Breast epithelium (tissue), 4 donors: ENCODE measurements at regions not wholly inside any gene's neighbourhood (a gene's known extent, or its start where the extent isn't known, plus 50 kb on each side); places are given as distances from the start of the nearest gene placed in this dataset.
A peak's percentile ranks its signal among the peaks of the same experiment; 100 is the strongest.

Experiments
- DNase-seq, 2 donors: peaks; one replicate each; pipeline ENCODE4 v3.0.0-alpha.2; 2019; ENCODE audit warnings: low spot score in 2 of 2
- H3K27ac ChIP-seq, 2 donors: fragments of 200-600 bp; sonication (generic) in 1 of 2; one replicate each; pipeline ENCODE4 v1.5.1; 2016 to 2019; ENCODE audit warnings: mild to moderate bottlenecking in 1 of 2
- H3K27me3 ChIP-seq, 2 donors: fragments of 200-600 bp; sonication (generic) in 1 of 2; one replicate each; pipeline versions ENCODE4 v1.5.1 to v1.6.0; 2017 to 2019; ENCODE audit warnings: control low read depth in 1 of 2, mild to moderate bottlenecking in 1 of 2
- H3K36me3 ChIP-seq: fragments of 200-600 bp; one replicate; pipeline ENCODE4 v1.5.1; 2019
- H3K4me1 ChIP-seq, 2 donors: fragments of 200-600 bp; sonication (generic); one replicate each; pipeline ENCODE4 v1.5.1; 2016 to 2019; ENCODE audit warnings: control low read depth in 1 of 2
- H3K4me3 ChIP-seq, 3 donors: fragments of 200-600 bp; sonication (generic); 1 replicate in 2 of 3; 2 replicates in 1 of 3; pipeline ENCODE4 v1.5.1; 2016 to 2019; ENCODE audit warnings: mild to moderate bottlenecking in 3 of 3, moderate library complexity in 2 of 3
- H3K9me3 ChIP-seq, 2 donors: fragments of 200-600 bp; sonication (generic) in 1 of 2; one replicate each; pipeline ENCODE4 v1.5.1; 2016 to 2019; ENCODE audit warnings: control low read depth in 1 of 2
- CTCF ChIP-seq, 3 donors: fragments of 450-650 bp; IDR thresholded peaks; one replicate each; pipeline ENCODE4 v1.5.1; 2016 to 2017; ENCODE audit warnings: antibody characterized with exemption in 3 of 3, mild to moderate bottlenecking in 3 of 3, moderate library complexity in 3 of 3
- POLR2A ChIP-seq: fragments of 450-650 bp; IDR thresholded peaks from one replicate; pipeline ENCODE4 v1.6.1; 2016; ENCODE audit warnings: antibody characterized with exemption, mild to moderate bottlenecking, moderate library complexity
- POLR2AphosphoS5 ChIP-seq, 3 donors: sonication (generic); formaldehyde crosslinking; IDR thresholded peaks; one replicate each; pipeline ENCODE4 v1.6.1; 2017; ENCODE audit warnings: antibody characterized with exemption in 3 of 3
- intact Hi-C: fragments of 100-400 bp; cut with DNase I; formaldehyde crosslinking; loops from one replicate; pipeline ENCODE4 v1.15.1; 2023; ENCODE audit warnings: low total_unique reads

GRCh38 chr6:26311012-26311384 lies 54.0 kb upstream of the BTN3A2 start:
- intact Hi-C loops: loop anchor here (10.0 kb wide), 1 partner anchor 244 kb away; no protein-coding TSS in a partner anchor
- Histone ChIP-seq H3K4me3 (peak overlapping the region in 2 of 3 donors; percentile 9 to 57), H3K27me3 (no peaks in the 10 kb centered on the region), H3K27ac (no peak overlapping the region), H3K4me1 (no peaks in the 10 kb centered on the region), H3K36me3 (no peaks in the 10 kb centered on the region), H3K9me3 (no peaks in the 10 kb centered on the region)
- no peak for DNase-seq
- TF ChIP-seq POLR2A (no peak), CTCF (IDR thresholded peaks at IDR 0.05) (no peak), POLR2AphosphoS5 (IDR thresholded peaks at IDR 0.05) (no peak)

GRCh38 chr6:26311385-26312095 lies 53.5 kb upstream of the BTN3A2 start:
- TF ChIP-seq POLR2AphosphoS5 (IDR thresholded peaks at IDR 0.05) (peak in 1 of 3 donors; percentile 34), CTCF (IDR thresholded peaks at IDR 0.05) (no peak), POLR2A (no peak)
- no peak for DNase-seq
- peak overlapping the region; percentile 49 to 85 for H3K27ac ChIP-seq
- no peaks in the 10 kb centered on the region for H3K4me1 ChIP-seq
- no peaks in the 10 kb centered on the region for H3K9me3 ChIP-seq
- no peaks in the 10 kb centered on the region for H3K27me3 ChIP-seq
- H3K36me3 ChIP-seq: no peaks in the 10 kb centered on the region
- intact Hi-C loops: loop anchor here (10.0 kb wide), 1 partner anchor 243 kb away; no protein-coding TSS in a partner anchor
- H3K4me3 ChIP-seq: peak overlapping the region; percentile 24 to 68 (median 57)

DNA sequence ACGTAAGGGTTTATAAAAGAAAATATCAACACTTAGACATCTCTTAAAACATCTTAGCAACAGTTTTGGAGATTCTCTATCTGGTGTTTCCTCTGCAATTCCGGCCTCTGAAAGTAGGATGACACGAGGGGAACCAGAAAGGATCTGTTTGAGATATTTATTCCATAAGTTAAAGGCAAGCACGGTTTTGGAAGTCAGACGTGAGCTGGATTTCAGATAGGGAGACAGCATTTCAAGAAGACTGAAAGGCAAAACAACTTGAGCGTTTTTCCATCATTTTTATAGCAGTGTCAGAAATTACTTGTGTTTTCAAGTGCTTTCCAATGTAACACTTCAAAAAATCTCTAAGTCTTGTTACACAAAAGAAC lies 52.9 kb upstream of the BTN3A2 start:
- Histone ChIP-seq H3K9me3 (no peaks in the 10 kb centered on the region), H3K4me1 (no peaks in the 10 kb centered on the region), H3K27me3 (no peaks in the 10 kb centered on the region), H3K4me3 (peak overlapping the region; percentile 24 to 68 (median 57)), H3K27ac (peak overlapping the region; percentile 49 to 85), H3K36me3 (no peaks in the 10 kb centered on the region)
- intact Hi-C loops: loop anchor here (10.0 kb wide), 1 partner anchor 243 kb away; no protein-coding TSS in a partner anchor
- TF ChIP-seq POLR2A (no peak), POLR2AphosphoS5 (IDR thresholded peaks at IDR 0.05) (no peak), CTCF (IDR thresholded peaks at IDR 0.05) (no peak)
- DNase-seq: no peak

GRCh38 chr6:26312501-26313397 lies 52.2 kb upstream of the BTN3A2 start:
- Histone ChIP-seq H3K9me3 (no peaks in the 10 kb centered on the region), H3K36me3 (no peaks in the 10 kb centered on the region), H3K4me1 (no peaks in the 10 kb centered on the region), H3K27ac (peak overlapping the region; percentile 73 to 85), H3K27me3 (peaks cover 0 to 6% of the 10 kb centered on the region in 2 donors), H3K4me3 (peak overlapping the region; percentile 32 to 68 (median 57))
- peak; percentile 49 to 92 (median 72) for TF ChIP-seq POLR2AphosphoS5 (IDR thresholded peaks at IDR 0.05)
- no peak for TF ChIP-seq POLR2A
- DNase-seq: peak; percentile 80 to 87
- intact Hi-C loops: loop anchor here (10.0 kb wide), 1 partner anchor 242 kb away; no protein-coding TSS in a partner anchor
